ENCODE measurements at regions not wholly inside any gene's neighbourhood (a gene's known extent, or its start where the extent isn't known, plus 50 kb on each side); places are given as distances from the start of the nearest gene placed in this dataset.
"Not testable (repeated sequence)": the region's sequence is repeated elsewhere in the genome, so short reads cannot be mapped to it uniquely, and the experiment has no call there.

- no peak for DNase-seq
Measured at GRCh38 chr2:147037048-147037447, 807.8 kb upstream of the ACVR2A start.

DNA sequence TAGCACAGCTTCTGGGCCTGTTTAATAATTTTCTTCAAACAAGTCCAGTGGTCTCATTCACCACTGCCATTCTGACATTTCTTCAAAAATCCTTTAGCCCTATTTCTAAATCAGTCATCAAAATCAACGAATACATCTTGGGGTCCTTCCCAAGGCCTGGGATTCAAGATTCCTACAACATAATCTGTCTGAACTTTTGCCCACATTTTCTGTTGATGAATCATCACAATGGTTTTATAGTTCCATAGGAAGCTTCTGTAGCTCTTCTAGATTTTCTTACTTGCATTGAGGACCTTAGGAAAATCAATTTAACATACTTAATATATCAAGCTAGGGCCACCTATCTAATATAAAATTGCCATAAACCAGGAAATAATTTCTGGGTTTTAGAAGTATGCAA is 811.8 kb upstream of the ACVR2A start:
- no peak for DNase-seq

DNA sequence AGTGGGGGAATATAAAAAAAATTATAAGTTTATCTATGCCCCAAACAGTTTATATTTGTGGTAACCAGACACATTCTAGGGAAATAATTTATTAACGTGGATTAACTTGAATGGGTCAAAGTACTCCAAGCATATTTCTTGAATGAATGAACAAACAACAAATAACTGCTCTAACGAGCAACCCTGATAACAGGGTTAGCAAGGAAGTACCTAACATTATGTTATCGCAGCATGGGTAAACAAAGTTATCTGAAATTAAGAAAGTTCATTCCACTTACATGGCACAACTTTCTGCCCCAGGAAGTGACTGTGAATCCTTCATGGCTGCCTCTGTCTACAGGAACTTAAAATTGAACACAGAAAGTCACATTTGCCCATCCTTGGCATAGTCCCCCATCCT is 812.9 kb upstream of the ACVR2A start:
- no peak for DNase-seq

DNA sequence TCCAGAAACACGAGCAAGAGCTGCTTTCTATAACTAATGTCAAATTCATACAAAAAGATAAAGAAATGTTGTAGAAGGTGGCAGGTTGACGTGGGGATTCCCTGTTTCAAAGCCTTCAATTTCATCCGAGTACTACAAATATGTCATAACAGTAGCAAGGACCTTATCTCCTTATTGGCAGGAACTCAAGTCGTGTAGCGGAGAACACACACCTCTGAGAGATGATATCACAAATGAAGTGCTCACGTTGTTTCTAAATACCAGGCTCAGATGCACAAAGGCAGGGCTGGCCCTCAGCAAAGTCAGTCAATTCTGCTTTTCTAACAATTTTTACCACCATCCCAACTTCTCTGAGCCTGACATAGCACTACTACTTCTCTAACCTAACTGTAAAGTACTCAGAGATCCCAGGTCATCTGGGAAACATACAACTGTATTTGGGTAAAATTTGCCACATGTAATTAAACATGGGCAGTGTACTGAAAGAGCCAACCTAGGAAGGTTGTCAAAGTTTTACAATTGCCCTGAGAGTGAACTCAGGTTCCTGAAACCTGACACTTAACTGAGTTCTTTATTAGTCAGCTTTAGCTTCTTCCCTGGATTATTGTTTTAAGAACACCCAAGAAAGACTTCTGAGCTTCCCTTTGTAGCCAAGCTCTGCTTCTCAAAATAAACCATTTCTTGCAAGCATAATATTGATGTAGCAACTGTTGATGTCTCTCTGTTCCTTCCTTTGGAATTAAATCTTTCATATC is 813.7 kb upstream of the ACVR2A start:
- no peak for DNase-seq

GRCh38 chr2:147027436-147027835 is 817.4 kb upstream of the ACVR2A start:
- no peak for DNase-seq

DNA sequence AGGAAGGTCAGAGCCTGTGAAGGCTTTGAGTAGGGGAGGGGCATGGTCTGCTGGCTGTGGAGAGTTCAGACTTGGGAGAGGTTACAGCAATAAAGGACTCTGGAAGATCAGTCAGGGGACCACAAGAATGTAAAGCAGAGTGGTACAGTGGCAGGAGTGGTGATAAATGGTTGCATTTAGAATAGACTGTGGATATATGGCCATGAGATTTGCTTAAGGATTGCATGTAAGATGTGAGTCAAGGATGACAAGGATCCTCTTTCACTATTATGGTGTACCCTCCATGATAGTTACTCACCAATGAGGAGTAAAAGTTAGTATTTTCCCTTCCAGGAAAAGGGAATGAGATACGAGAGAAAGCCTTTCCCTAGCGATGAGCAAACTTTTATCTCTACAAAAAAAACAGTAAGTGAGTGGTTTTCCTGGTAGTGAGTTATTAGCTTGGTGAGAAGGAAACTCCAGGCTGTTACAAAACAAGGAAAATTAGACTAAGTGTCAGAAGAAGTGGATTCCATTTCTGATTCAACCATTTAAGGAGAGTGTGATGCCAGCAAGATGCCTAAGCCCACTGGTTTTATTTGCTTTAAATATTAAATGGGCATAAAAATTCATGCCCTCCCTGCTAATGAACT is 818.0 kb upstream of the ACVR2A start:
- DNase-seq: no peak

- no peak for DNase-seq
Measured at GRCh38 chr2:147025646-147026585, 818.9 kb upstream of the ACVR2A start.

GRCh38 chr2:147019311-147019710 is 825.5 kb upstream of the ACVR2A start:
- no peak for DNase-seq

- no peak for DNase-seq
Measured at GRCh38 chr2:147017951-147018645, 826.7 kb upstream of the ACVR2A start.

DNA sequence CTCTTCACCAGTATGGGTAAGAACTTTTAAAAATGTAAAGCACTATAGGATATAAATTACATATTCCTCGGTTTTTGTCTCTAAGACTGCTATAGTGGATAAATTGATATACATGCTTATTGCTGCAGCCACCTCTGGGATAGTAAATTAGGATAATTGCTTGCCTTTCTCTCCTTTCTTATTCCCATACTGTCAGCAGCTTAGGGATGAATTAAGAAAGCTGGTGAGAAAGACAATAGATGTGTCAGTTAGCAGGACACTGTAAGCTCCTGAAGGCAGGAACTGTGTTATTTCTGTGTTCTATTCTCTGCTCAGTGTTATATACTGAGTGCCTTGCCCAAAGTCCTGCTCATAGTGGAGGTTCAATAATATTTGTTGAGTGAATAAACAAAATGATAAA is 828.6 kb upstream of the ACVR2A start:
- no peak for DNase-seq

DNA sequence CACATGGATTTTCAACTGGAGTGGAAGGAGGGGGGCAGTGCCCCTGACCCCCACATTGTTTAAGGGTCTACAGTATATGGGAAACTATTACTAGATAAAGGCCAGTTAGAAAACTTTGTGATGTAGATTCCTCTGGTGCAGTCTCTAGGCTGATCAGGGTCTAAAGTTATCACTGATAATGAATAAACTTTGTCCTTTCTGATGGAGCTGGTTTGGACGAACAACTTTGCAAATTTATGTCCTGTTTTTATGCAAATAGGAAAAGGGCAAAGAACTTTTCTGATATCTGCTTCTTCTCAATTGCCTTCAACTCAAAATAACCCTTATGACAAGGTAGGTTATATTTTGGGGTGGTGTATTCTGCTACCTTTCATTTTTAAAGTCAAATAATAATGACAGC is 829.2 kb upstream of the ACVR2A start:
- DNase-seq: no peak

- no peak for DNase-seq
Measured at GRCh38 chr2:147013696-147014392, 831.0 kb upstream of the ACVR2A start.

- no peak for DNase-seq
Measured at GRCh38 chr2:147008481-147008880, 836.3 kb upstream of the ACVR2A start.

- no peak for DNase-seq
Measured at GRCh38 chr2:147006736-147007141, 838.1 kb upstream of the ACVR2A start.

GRCh38 chr2:147003081-147003480 is 841.7 kb upstream of the ACVR2A start:
- no peak for DNase-seq

GRCh38 chr2:147002256-147002655 is 842.6 kb upstream of the ACVR2A start:
- DNase-seq: peak; percentile 76

DNA sequence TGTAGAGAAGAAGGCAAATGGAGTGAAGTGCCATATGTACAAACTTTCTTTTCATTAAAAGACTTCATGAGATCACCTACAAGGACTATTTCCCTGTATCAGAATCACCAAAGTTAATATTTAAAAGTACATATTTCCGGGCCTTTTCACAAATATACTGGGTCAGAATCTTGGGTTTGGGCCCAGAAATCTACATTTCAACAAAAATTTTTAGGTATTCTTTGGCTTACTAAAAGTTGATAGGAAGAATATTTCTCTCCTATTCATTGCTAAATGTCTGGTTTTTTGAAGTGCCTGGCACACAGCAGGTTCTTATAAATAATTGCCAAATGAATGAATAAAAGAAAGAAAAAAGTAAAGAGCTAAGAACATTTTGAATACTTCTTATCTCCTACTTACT is 843.8 kb upstream of the ACVR2A start:
- no peak for DNase-seq

GRCh38 chr2:147000151-147000550 is 844.7 kb upstream of the ACVR2A start:
- DNase-seq: not testable (repeated sequence)

DNA sequence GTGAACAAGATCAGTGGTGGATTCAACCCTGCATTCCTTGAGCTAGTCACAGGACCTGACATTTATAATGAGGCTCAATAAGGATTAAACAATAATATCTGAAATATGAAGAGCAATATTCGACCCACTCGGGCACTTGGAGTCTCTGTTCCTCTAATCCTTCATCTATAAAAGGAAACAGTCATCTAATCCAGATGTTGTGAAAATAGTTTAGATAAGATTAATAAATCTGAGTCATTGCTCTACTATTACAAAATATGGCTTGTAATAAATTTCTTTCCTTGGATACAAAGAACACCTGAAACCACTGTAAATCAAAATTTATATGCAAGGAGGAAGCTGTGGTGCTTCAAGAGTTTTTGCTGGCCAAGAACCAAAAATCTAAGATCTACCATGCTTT is 846.9 kb upstream of the ACVR2A start:
- no peak for DNase-seq

GRCh38 chr2:146997488-146997887 is 847.3 kb upstream of the ACVR2A start:
- DNase-seq: no peak

DNA sequence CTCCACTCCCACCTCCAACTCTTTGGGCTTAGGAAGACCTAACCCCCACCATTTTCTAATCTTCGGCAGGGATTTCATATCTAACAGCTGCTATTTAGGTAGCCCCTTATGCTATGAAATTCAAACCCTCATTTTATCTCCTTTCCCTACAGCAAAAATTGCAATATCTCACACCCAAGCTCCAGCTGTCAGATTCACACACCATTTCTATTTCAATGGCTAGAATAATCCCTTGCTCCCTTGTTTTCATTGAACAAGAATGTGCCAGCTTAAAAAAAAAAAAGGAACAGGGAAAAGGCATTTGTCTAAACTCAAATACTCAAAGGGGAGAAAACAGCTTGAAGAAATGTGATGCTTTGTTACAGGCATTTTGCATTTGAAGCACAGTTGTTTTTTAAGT is 850.6 kb upstream of the ACVR2A start:
- peak; percentile 95 for DNase-seq

GRCh38 chr2:146992466-146992865 is 852.4 kb upstream of the ACVR2A start:
- no peak for DNase-seq

Data from NCI-H524 treated with DMSO at 0.1 percent for 48 hours (cell line).